HUES6 (cell line): ENCODE measurements at regions not wholly inside any gene's neighbourhood (a gene's known extent, or its start where the extent isn't known, plus 50 kb on each side); places are given as distances from the start of the nearest gene placed in this dataset.

Experiments used
- H3K27ac ChIP-seq: 2 replicates; pipeline ENCODE4 v1.7.0; 2013; ENCODE audit warnings: low read depth, mild to moderate bottlenecking, low read length, inconsistent platforms
- H3K27me3 ChIP-seq: 2 replicates; pipeline ENCODE4 v1.6.1; 2013; ENCODE audit warnings: low read length; ENCODE audit not compliant: control insufficient read depth, insufficient read depth
- H3K36me3 ChIP-seq: 2 replicates; pipeline ENCODE4 v1.6.1; 2013; ENCODE audit warnings: low read length; ENCODE audit not compliant: control insufficient read depth, insufficient read depth
- H3K4me1 ChIP-seq: 2 replicates; pipeline ENCODE4 v1.6.1; 2013; ENCODE audit warnings: low read length; ENCODE audit not compliant: control insufficient read depth, insufficient read depth
- H3K4me3 ChIP-seq: 2 replicates; pipeline ENCODE4 v1.5.1; 2013; ENCODE audit warnings: low read depth, low read length
- H3K9ac ChIP-seq: one replicate; pipeline ENCODE4 v1.6.1; 2013; ENCODE audit warnings: mild to moderate bottlenecking, low read length
- H3K9me3 ChIP-seq: 2 replicates; pipeline ENCODE4 v1.6.1; 2013; ENCODE audit warnings: low read depth, low read length; ENCODE audit not compliant: control insufficient read depth, insufficient read depth

DNA sequence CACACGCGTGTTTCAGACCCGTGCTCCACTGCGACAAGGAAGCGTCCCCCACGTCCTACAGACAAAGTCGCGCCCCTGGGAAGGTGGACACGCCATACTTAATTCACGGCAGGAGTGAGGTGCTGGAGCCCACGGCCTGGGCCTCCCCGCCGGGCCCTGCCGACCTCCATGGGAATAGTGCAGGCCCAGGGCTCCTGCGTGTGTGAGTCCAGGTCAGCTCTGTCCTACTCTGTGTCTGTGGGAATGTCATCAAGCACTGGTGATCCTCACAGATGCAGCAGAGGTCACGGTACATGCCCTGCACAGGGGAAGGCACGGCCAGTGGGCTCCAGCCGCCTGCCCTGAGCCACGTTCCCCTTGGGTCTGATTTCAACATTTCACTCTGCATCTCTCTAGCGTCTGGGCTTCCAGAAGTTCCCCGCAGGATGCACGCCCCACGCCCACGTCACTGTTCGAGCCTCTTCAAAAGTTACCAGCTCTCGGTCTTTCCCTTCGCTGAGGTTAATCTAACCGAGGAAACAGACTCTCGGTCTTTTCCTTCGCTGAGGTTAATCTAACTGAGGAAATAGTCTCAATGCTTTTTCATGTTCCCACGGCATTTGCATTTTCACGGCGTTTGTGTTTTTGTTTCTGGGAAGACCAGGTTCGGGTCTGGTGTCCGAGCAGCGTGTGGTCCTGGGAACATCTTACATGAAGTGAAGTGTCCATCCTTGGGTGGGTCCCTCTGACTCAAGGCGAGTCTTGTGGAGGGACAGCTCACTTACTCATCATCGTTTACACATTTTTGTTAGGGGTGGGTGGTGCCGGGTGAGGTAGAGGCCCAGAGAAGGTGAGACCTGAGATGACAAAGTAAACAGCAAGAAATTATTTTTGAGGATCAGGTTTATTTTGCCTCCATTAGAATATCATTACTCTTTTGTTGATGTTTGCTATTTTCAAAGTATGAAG is 157.3 kb upstream of the ALKAL2 start:
- no peak overlapping the region for H3K9ac ChIP-seq
- no peaks in the 10 kb centered on the region for H3K9me3 ChIP-seq
- peaks cover 6% of the 10 kb centered on the region; the same call in 1 of the 2 replicates for H3K4me1 ChIP-seq
- no peak overlapping the region for H3K4me3 ChIP-seq
- H3K27me3 ChIP-seq = no peaks in the 10 kb centered on the region
- no peaks in the 10 kb centered on the region for H3K36me3 ChIP-seq
- H3K27ac ChIP-seq = no peak overlapping the region

DNA sequence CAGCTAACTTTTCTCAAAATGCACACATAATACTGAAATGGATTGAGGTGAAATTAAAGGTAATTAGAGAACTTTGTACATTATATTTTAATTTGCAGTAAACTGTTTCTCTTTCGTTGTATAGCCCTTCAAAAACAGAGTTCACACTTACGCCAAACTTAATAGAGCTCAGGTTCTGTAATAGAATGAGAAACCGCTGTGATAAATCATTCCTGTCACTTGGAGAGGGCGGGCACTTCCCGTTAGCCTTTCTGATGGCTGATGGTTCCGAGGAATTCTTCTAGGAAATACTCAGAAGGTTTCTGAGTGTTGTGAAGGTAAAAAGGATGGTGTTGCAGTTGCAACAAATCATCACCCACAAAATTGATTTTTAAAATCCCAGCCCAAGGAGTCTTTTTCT is 155.8 kb upstream of the ALKAL2 start:
- Histone ChIP-seq H3K4me1 (no peaks in the 10 kb centered on the region; the same call in 1 of the 2 replicates), H3K9me3 (no peaks in the 10 kb centered on the region), H3K27ac (no peak overlapping the region), H3K36me3 (no peaks in the 10 kb centered on the region), H3K27me3 (no peaks in the 10 kb centered on the region), H3K9ac (no peak overlapping the region), H3K4me3 (no peak overlapping the region)

DNA sequence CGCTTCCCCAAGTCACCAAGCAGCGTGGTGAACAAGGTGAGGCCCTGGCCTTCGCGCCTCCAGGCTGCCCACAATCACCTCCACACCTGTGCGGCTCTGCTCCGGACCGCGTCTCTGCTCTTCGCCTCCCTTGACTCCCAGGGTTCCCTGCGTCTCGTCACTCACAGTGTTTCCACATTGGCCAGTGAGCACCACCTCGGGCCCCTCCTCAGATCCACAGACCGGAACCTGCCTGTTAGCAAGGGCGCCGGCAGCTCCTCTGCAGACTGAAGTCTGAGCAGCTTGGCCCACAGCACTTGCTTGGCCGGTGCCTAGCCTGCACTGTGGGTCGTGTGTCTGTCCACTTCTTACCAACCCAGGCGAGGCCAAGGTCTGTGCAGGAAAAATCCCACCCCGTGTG is 155.3 kb upstream of the ALKAL2 start:
- H3K36me3 ChIP-seq = no peaks in the 10 kb centered on the region
- no peaks in the 10 kb centered on the region; the same call in 1 of the 2 replicates for H3K4me1 ChIP-seq
- no peak overlapping the region for H3K9ac ChIP-seq
- H3K27me3 ChIP-seq = no peaks in the 10 kb centered on the region
- H3K27ac ChIP-seq = no peak overlapping the region
- H3K9me3 ChIP-seq = no peaks in the 10 kb centered on the region
- H3K4me3 ChIP-seq = no peak overlapping the region

DNA sequence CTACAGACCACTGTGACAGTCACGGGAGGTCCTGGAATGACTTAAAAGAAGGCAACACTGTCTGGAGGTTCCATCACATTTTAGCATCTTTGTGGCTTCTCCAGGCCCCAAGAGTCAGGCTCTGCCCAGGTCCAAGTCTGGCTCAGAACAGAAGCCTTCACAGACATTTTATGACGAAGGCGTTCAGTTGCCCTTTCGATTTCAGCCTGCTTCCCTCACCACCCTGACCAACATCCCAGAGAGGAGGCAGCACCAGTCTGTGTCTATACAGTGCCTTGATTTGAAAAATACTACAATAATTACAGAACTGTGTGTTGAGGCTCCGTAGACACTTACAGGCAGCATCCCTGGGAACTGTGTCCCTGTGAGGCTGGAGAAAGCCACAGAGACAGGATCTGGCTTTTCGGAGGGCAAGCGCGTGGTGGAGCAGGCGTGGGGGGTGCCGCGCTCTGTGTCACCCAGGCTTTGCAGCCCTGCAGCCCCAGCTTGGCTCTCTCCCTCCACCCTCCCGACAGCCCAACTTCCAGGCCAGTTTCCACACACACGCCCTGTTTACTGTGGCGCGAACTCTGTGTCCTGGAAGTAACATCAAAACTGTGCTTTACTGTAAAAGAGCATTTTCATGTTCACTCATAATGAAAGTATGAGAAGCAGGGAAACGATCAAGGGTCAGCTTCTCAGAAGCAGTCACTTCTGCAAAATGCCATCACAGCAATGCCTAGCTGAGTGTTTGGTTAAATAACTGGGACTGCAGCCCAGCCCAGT is 153.5 kb upstream of the ALKAL2 start:
- no peaks in the 10 kb centered on the region for H3K27me3 ChIP-seq
- no peak overlapping the region for H3K9ac ChIP-seq
- H3K36me3 ChIP-seq = no peaks in the 10 kb centered on the region
- H3K4me1 ChIP-seq = no peaks in the 10 kb centered on the region
- no peak overlapping the region for H3K27ac ChIP-seq
- no peak overlapping the region for H3K4me3 ChIP-seq
- no peaks in the 10 kb centered on the region for H3K9me3 ChIP-seq

DNA sequence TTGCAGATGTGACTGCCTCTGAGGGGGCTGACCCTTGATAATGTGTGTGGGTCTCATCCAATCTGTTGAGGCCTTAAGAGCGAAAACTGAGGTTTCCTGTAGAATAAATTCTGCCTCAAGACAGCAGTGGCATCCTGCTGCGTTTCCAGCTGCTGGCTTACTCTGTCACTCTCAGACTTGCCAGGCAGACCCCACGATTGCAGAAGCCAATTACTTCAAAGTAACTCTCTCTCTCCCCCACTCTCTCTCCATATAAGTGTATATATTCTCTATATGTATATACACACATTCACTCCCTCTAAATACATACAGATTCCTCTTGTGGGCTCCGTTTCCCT is 152.5 kb upstream of the ALKAL2 start:
- H3K9ac ChIP-seq = no peak overlapping the region

DNA sequence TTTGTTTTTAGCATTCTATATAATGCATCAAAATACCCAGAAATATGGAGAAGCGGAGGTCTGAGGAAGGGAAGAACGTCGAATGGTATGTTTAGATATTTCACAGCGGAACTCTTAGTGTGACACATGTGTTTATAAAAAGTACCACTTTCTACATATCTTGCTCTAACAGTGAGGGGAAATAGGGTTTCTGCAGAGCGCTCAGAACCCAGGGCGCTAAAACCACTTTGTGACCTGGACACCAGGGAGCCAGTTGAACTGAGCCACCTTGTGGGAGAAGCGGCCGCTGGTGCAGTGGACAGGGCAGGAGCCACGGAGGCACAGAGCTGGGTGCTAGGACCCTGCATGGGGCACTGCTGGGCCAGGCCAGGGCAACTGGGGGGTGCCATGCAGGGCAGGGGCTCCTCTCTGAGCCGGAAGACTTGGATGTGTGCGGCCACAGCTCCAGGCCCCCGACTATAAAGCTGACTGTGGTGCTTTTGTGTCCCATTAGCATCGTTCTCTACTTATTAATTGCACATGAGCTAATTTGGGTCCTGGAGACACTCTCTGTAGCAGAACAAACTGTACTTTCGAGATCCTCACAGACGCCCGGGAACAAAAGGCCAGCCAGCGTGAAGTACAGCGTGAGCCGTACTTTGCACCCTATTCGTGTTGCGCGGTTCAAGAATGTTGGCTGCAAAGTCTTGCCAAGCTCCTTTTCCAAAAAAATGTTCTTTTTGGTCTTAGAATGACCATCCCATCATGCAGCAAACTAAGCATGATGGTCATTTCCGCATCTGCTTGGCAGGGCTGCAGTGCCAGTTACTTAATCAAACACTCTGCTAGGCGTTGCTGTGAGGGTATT is 151.9 kb upstream of the ALKAL2 start:
- Histone ChIP-seq H3K4me3 (no peak overlapping the region), H3K9me3 (no peaks in the 10 kb centered on the region), H3K27ac (no peak overlapping the region), H3K4me1 (no peaks in the 10 kb centered on the region), H3K9ac (no peak overlapping the region), H3K27me3 (no peaks in the 10 kb centered on the region), H3K36me3 (no peaks in the 10 kb centered on the region)

More for the DNA sequence above, 152.5 kb upstream of the ALKAL2 start:
- no peak overlapping the region for H3K4me3 ChIP-seq
- H3K36me3 ChIP-seq = no peaks in the 10 kb centered on the region
- no peaks in the 10 kb centered on the region for H3K4me1 ChIP-seq
- H3K27ac ChIP-seq = no peak overlapping the region
- H3K27me3 ChIP-seq = no peaks in the 10 kb centered on the region
- H3K9me3 ChIP-seq = no peaks in the 10 kb centered on the region

DNA sequence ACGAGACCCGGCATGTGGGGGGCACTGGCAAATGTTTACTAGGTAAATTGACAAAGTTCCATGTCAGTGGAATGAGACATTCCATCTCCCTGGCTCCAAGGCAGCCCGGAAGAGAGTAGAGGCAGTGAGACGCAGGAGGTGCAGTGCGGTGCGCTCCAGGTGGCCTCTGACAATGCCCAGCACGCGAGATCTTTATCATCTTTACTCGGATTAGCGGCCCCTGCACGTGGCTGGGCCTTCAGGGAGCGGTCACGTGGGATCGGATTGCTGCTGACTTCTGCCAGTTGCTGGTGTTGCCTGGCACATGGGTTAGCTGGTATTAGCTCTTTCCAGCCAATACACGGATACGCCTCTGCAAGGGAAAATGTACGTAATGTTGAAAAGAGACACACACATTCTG is 151.2 kb upstream of the ALKAL2 start:
- Histone ChIP-seq H3K36me3 (no peaks in the 10 kb centered on the region), H3K9ac (no peak overlapping the region), H3K27ac (no peak overlapping the region), H3K4me1 (no peaks in the 10 kb centered on the region), H3K27me3 (no peaks in the 10 kb centered on the region), H3K9me3 (no peaks in the 10 kb centered on the region), H3K4me3 (no peak overlapping the region)

DNA sequence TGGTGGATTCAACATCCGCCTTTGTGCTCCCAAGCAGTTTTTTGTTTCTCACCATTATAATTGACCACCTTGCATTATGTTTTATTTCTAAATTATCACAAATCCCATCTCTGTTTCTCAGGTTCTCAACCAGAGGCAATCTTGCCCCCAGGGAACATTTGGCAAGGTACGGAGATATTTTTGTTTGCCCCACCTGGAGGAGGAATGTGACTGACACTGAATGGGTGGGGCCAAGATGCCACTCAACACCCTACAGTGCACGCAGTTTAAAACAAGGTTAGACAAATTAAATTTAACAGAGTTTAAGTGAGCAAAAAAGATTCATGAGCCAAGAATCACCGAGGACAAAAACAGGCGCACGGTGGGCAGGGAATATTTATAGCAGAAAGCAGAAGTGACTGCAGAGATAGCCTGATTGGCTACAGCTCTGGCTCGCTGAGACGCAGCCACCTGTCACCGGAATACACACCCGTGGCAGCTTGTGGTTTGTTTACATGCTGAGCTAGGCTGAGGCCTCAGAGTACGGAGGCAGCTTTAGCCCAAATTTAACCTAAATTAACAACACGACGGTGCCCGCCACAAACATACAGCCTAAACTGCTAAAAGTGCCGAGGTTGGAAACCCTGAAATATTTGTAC is 150.0 kb upstream of the ALKAL2 start:
- Histone ChIP-seq H3K27ac (no peak overlapping the region), H3K9ac (no peak overlapping the region), H3K9me3 (no peaks in the 10 kb centered on the region)

DNA sequence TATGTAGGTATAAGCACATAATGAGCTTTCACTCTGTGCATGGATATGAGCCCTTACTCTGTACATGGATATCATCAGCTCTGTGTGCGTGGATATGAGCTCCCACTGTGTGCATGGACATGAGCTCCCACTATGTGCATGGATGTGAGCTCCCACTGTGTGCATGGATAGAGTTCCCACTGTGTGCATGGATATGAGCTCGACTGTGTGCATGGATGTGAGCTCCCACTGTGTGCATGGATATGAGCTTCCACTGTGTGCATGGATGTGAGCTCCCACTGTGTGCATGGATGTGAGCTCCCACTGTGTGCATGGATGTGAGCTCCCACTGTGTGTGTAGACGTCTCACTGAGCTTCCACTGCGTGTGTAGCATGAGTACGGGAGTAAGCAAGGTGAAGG is 149.3 kb upstream of the ALKAL2 start:
- Histone ChIP-seq H3K4me1 (0 out of 2 replicates have a peak, but pooled peaks cover 4% of the 10 kb centered on the region), H3K9me3 (no peaks in the 10 kb centered on the region), H3K9ac (no peak overlapping the region), H3K27ac (no peak overlapping the region), H3K36me3 (no peaks in the 10 kb centered on the region), H3K4me3 (no peak overlapping the region), H3K27me3 (no peaks in the 10 kb centered on the region)

More for the DNA sequence above, 150.0 kb upstream of the ALKAL2 start:
- 0 out of 2 replicates have a peak, but pooled peaks cover 2% of the 10 kb centered on the region for H3K4me1 ChIP-seq
- no peak overlapping the region for H3K4me3 ChIP-seq
- no peaks in the 10 kb centered on the region for H3K27me3 ChIP-seq
- H3K36me3 ChIP-seq = no peaks in the 10 kb centered on the region

DNA sequence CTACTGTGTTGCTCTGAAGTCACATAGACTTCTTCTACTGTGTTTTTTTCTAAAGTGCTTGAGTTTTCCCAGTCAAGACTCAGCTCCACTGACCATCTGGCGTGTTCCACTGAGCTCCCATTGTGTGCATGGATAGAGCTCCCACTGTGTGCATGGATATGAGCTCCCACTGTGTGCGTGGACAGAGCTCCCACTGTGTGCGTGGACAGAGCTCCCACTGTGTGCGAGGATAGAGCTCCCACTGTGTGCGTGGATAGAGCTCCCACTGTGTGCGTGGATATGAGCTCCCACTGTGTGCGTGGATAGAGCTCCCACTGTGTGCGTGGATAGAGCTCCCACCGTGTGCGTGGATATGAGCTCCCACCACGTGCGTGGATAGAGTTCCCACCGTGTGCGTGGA is 148.3 kb upstream of the ALKAL2 start:
- no peak overlapping the region for H3K9ac ChIP-seq
- no peaks in the 10 kb centered on the region for H3K27me3 ChIP-seq
- H3K4me3 ChIP-seq = no peak overlapping the region
- H3K36me3 ChIP-seq = no peaks in the 10 kb centered on the region
- 0 out of 2 replicates have a peak, but pooled peaks cover 4% of the 10 kb centered on the region for H3K4me1 ChIP-seq
- no peak overlapping the region for H3K27ac ChIP-seq
- no peaks in the 10 kb centered on the region for H3K9me3 ChIP-seq
